VCaP (cell line): ENCODE measurements at regions not wholly inside any gene's neighbourhood (a gene's known extent, or its start where the extent isn't known, plus 50 kb on each side); places are given as distances from the start of the nearest gene placed in this dataset.

Experiments
- H3K27ac ChIP-seq: fragments of 450-650 bp; 2 replicates; pipeline ENCODE4 v1.5.1; 2017
- TF ChIP-seq, protein P1 (sequence below): fragments of 450-650 bp; conservative IDR thresholded peaks from 2 replicates; pipeline ENCODE4 v1.5.1; 2017; ENCODE audit warnings: mild to moderate bottlenecking, moderate library complexity

DNA sequence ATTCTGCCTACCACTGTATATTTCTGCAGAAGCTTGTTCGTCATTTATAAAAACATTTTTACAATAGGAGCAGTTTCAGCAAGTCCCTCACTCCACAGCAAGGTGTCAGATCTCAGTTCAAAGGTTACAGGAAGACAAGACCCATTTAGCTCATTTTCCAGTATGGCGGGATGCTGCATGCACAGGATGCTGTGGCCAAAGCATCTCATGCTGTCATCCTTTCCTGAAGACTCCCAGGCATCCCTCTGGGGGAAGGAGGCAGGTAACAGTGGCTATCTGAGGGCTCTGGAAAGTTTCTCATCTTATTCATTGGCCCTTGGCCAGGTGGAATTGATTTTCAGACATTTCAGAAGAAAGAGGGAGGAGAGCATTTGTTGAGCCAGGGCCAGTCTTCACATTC, 539.3 kb upstream of the CDH5 start:
- H3K27ac ChIP-seq: no peak overlapping the region
- TF ChIP-seq, protein P1, sequence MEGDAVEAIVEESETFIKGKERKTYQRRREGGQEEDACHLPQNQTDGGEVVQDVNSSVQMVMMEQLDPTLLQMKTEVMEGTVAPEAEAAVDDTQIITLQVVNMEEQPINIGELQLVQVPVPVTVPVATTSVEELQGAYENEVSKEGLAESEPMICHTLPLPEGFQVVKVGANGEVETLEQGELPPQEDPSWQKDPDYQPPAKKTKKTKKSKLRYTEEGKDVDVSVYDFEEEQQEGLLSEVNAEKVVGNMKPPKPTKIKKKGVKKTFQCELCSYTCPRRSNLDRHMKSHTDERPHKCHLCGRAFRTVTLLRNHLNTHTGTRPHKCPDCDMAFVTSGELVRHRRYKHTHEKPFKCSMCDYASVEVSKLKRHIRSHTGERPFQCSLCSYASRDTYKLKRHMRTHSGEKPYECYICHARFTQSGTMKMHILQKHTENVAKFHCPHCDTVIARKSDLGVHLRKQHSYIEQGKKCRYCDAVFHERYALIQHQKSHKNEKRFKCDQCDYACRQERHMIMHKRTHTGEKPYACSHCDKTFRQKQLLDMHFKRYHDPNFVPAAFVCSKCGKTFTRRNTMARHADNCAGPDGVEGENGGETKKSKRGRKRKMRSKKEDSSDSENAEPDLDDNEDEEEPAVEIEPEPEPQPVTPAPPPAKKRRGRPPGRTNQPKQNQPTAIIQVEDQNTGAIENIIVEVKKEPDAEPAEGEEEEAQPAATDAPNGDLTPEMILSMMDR: no peak

DNA sequence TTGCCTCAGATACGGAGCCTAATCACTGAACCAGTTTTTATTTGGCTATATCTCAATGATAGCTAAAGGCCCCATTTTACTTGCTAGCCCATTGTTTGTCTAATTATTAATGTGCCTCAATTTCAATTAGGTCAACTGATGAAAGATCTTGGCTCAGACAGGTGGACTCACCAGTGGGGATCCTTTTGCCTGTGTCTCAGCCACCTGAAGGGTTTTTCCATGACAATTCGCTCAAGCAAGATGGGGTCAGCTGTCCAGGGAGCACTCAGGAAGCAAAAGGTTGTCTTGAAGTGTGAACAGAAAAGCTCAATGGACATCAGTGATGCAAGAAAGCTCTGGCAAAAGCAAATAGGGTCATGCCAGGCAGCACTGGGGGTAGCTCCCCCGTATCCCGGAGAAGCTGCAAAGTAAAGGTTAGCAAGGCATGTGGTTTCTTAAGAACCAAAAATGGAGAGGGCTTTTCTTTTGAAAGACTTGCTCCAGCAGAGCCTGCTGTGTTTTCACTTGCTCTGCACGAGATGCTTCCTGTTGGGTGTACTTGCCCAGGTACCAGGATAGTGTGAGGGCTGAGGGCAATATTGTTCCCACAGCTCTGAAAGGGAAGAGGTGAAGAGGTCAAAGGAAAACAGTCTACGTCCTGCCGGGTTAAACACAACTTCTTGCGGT, 541.2 kb upstream of the CDH5 start:
- TF ChIP-seq, protein P1: no peak

DNA sequence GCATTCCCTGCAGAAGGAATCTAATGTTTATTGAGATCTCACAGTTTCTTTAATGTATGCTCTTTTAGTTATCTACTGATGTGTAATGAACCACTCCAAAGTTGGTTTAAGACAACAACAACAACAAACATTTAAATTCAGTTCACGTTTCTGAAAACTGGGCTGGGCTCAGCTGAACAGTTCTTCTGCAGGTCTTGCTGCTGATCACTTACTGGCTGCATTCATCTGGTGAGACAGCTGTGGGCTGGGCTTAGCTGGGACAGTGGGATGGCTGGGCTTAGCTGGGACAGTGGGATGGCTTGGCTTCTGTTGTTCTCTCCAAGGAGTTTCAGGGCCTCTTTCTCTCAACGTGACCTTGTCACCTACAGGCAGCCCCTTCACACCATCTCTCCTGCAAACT, 544.3 kb upstream of the CDH5 start:
- H3K27ac ChIP-seq: no peak overlapping the region
- TF ChIP-seq, protein P1: no peak

More for the DNA sequence above, 541.2 kb upstream of the CDH5 start:
- no peak overlapping the region for H3K27ac ChIP-seq

DNA sequence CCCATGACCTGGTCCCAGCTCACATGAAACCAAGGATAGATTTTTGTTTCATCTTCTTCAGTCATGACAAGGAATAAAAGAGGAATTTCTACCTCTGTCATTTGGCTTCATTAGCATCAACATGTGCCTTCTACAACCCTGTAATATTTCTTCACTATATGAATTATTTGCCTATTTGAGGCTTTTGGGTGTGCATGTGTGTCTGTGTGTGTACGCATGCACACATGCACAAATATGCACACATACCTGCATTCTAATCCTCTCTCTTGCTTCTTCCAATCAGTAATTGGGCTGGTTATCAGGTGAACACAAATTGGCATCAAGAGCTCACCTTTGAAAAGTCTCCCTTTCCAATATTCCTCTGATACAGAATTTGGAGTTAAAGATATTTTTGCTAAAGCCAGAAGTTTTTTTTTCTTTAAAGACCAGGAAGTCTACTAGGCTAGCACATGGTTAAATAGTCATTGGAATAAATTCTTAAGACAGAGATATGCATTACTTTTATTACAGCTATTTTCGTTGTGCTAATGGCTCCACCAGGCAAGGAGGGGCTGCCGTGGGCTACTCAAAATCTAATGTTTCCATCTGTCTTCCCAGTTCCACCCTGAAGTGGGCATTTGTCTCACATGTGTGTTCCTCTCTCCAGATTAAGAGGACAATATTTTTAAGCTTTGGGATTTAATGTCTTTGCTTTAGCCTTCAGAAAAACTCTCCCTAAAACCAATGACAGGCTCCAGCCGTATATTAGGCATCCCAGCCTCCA, 547.2 kb upstream of the CDH5 start:
- TF ChIP-seq, protein P1: no peak
- H3K27ac ChIP-seq: no peak overlapping the region

DNA sequence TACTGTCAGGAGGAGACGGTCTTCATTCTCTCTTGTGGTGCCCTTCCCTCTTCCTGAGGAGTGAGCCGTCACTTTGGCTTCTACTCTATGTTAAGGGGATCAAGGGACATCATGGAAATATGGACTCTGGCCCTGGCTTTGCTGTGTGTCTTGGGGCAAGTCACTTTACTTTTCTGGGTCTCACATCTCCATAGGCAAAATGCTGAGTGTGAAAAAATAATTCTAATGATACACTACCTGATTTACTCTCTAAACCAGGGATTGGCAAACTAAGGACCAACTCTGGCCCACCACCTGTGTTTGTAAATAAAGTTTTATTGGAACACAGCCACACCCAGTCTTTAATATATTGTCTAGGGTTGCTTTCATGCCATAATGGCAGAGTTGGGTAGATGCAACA, 548.7 kb upstream of the CDH5 start:
- no peak overlapping the region for H3K27ac ChIP-seq
- TF ChIP-seq, protein P1: no peak

DNA sequence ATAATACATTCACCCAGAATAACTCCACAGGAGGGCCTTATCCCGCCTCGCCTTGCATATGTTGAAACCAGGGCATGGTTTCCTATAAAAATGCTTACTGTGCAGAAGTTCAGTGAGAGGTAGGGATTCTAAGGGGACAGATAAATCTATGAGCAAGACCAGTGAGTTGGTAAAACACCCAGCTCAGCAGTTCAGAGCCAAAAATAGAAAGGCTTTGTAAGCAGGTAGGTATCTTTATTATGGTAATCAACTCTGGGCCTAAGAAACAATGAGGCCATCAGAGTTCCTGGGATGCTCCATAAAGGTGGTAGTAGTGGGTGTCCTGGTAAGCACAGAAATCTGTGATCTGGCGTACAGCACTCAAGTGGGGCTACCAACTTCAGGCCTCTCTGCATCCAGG, 549.4 kb upstream of the CDH5 start:
- H3K27ac ChIP-seq: no peak overlapping the region

DNA sequence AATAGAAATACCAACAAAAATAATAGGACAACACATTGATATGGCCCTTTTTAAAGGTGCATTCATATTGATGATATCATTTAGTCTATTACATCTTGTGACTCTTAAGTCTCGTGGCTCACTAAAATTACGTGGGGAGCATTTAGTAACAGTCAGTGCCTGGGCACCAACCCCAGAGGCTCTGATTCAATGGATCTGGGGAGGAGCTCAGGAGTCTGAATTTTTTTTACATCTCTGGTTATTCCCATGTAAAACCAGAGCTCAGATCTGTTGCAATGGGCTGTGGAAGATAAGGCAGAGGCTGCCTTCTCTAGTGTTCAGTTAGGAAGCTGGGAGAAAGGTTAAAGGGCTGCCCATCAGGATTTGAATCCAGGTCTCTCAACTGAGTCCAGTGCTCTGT, 549.9 kb upstream of the CDH5 start:
- no peak overlapping the region for H3K27ac ChIP-seq
- TF ChIP-seq, protein P1: no peak

More for the DNA sequence above, 549.4 kb upstream of the CDH5 start:
- TF ChIP-seq, protein P1: no peak
